ENCODE measurements at regions not wholly inside any gene's neighbourhood (a gene's known extent, or its start where the extent isn't known, plus 50 kb on each side); places are given as distances from the start of the nearest gene placed in this dataset.

DNA sequence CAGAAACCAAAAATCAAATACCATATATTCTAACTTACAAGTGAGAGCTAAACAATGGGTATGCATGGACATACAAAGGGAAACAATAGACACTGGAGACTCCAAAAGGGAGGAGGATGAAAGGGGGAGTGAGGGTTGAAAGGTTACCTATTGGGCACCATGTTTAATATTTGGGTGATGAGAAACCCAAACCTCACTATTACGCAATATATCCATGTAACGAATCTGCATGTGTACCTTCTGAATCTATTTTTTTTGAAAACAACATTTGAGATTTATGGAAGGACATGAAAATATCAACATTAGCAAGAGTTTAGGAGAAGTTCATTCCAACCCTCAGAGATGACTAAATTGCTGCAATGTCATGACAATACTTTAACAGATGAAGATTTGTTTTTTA, 586.1 kb downstream of the GBA3 start:
- Histone ChIP-seq H3K4me2 (ENCODE audit: insufficient read depth, low read length) (no peak overlapping the region), H3K9me1 (ENCODE audit: control insufficient read depth, insufficient read depth, low read length) (no peaks in the 10 kb centered on the region), H4K20me1 (replicated peaks; ENCODE audit: control insufficient read depth, insufficient read depth, low read length) (no peaks in the 10 kb centered on the region), H3K79me2 (ENCODE audit: control insufficient read depth, insufficient read depth, low read length) (no peaks in the 10 kb centered on the region), H3K9ac (ENCODE audit: insufficient read depth in 1 of 2, low read depth in 2 of 2, low read length in 2 of 2) (no peak overlapping the region), H3K27me3 (ENCODE audit: control insufficient read depth in 2 of 2, insufficient read depth in 2 of 2, low read length in 2 of 2) (no peaks in the 10 kb centered on the region), H3K4me3 (no peak overlapping the region), H3K9me3 (replicated peaks; ENCODE audit: control insufficient read depth, insufficient read depth, low read depth, low read length) (no peaks in the 10 kb centered on the region), H3K4me1 (replicated peaks in 1 of 2; ENCODE audit: control insufficient read depth in 2 of 2, insufficient read depth in 2 of 2, low read length in 2 of 2) (no peaks in the 10 kb centered on the region), H2AFZ (ENCODE audit: low read depth, low read length) (no peak overlapping the region), H3K27ac (ENCODE audit: extremely low read depth, low read depth, low read length) (no peak overlapping the region), H3K36me3 (ENCODE audit: control insufficient read depth, insufficient read depth, low read length) (no peaks in the 10 kb centered on the region)
- no TSS peak for BruUV-seq (replicated peaks)
- ATAC-seq (no peak), FAIRE-seq (no peak), DNase-seq (ENCODE audit: extremely low read depth in 1 of 4, low spot score in 3 of 4) (no peak)
- intact Hi-C loops (cut with micrococcal nuclease), result no loop called here
- 17% methylated on average over 2 of the region's 2 CpGs for WGBS (ENCODE audit: insufficient coverage, low coverage, missing lambda C conversion rate)
- in situ Hi-C loops (cut with MboI), result no loop called here
- ChIA-PET CTCF (ENCODE audit: low intra/inter-chr PET ratio) (no interaction called here), POLR2A (no interaction called here)
- TF ChIP-seq NFIC (IDR thresholded peaks at IDR 0.05) (no peak), CEBPB (tag; IDR thresholded peaks at IDR 0.05) (peak; percentile 87), CEBPG (CRISPR knock-in tag; IDR thresholded peaks at IDR 0.05) (no peak), CEBPG (tag; conservative IDR thresholded peaks at IDR 0.05 in 1 of 2, IDR thresholded peaks at IDR 0.05 in 1 of 2) (peak; percentile 62 to 97; a peak in 3 of 4 replicates)

DNA sequence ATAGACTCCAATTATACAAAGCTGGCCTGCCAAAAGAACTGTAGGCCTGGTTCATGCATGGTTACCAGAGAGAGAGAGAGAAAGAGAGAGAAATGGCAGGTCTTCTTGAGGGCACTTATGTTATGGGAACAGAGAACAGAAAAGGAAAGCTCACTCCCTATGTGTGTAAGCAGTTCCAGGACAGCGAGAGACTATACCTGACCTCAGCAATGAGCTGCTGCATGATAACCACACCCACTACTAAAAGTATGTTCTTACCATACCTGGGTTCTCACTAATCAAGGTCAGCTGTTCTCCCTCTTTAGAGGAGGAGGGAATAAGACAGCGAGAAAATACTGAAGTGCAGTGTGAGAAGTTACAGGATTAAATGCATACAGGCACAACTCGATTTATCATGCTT, 583.3 kb downstream of the GBA3 start:
- no peak overlapping the region for H2AFZ ChIP-seq (ENCODE audit: low read depth, low read length)
- no peaks in the 10 kb centered on the region for H3K27me3 ChIP-seq (ENCODE audit: control insufficient read depth in 2 of 2, insufficient read depth in 2 of 2, low read length in 2 of 2)
- H3K27ac ChIP-seq (ENCODE audit: extremely low read depth, low read depth, low read length), result no peak overlapping the region
- H3K4me2 ChIP-seq (ENCODE audit: insufficient read depth, low read length), result no peak overlapping the region
- POLR2A ChIA-PET, result no interaction called here
- H3K4me3 ChIP-seq, result no peak overlapping the region
- no peaks in the 10 kb centered on the region for H4K20me1 ChIP-seq (replicated peaks; ENCODE audit: control insufficient read depth, insufficient read depth, low read length)
- H3K36me3 ChIP-seq (ENCODE audit: control insufficient read depth, insufficient read depth, low read length), result no peaks in the 10 kb centered on the region
- intact Hi-C loops (cut with micrococcal nuclease) (no loop called here), in situ Hi-C loops (cut with MboI) (no loop called here)
- ATAC-seq, result no peak
- FAIRE-seq, result no peak
- CTCF ChIA-PET (ENCODE audit: low intra/inter-chr PET ratio), result no interaction called here
- no peaks in the 10 kb centered on the region for H3K79me2 ChIP-seq (ENCODE audit: control insufficient read depth, insufficient read depth, low read length)
- H3K9ac ChIP-seq (ENCODE audit: insufficient read depth in 1 of 2, low read depth in 2 of 2, low read length in 2 of 2), result no peak overlapping the region
- H3K9me1 ChIP-seq (ENCODE audit: control insufficient read depth, insufficient read depth, low read length), result no peaks in the 10 kb centered on the region
- no peaks in the 10 kb centered on the region for H3K4me1 ChIP-seq (replicated peaks in 1 of 2; ENCODE audit: control insufficient read depth in 2 of 2, insufficient read depth in 2 of 2, low read length in 2 of 2)
- no peak for DNase-seq (ENCODE audit: extremely low read depth in 1 of 4, low spot score in 3 of 4)
- no peaks in the 10 kb centered on the region for H3K9me3 ChIP-seq (replicated peaks; ENCODE audit: control insufficient read depth, insufficient read depth, low read depth, low read length)
- WGBS (ENCODE audit: insufficient coverage, low coverage, missing lambda C conversion rate), result 16% methylated on average over 3 of the region's 3 CpGs
- no TSS peak for BruUV-seq (replicated peaks)
- TF ChIP-seq, protein P1, sequence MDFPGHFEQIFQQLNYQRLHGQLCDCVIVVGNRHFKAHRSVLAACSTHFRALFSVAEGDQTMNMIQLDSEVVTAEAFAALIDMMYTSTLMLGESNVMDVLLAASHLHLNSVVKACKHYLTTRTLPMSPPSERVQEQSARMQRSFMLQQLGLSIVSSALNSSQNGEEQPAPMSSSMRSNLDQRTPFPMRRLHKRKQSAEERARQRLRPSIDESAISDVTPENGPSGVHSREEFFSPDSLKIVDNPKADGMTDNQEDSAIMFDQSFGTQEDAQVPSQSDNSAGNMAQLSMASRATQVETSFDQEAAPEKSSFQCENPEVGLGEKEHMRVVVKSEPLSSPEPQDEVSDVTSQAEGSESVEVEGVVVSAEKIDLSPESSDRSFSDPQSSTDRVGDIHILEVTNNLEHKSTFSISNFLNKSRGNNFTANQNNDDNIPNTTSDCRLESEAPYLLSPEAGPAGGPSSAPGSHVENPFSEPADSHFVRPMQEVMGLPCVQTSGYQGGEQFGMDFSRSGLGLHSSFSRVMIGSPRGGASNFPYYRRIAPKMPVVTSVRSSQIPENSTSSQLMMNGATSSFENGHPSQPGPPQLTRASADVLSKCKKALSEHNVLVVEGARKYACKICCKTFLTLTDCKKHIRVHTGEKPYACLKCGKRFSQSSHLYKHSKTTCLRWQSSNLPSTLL (IDR thresholded peaks at IDR 0.05), result no peak
- TF ChIP-seq NCOA6 (IDR thresholded peaks at IDR 0.05) (no peak), CTBP1 (IDR thresholded peaks at IDR 0.05; ENCODE audit: borderline replicate concordance) (no peak), ESRRB (CRISPR knock-in tag; IDR thresholded peaks at IDR 0.05; ENCODE audit: borderline replicate concordance) (no peak), GABPA (tag; conservative IDR thresholded peaks at IDR 0.05; ENCODE audit: low read depth) (no peak), MXI1 (IDR thresholded peaks at IDR 0.05; ENCODE audit: low read depth, low read length) (no peak), PPARD (CRISPR knock-in tag; IDR thresholded peaks at IDR 0.05) (no peak), CBX1 (IDR thresholded peaks at IDR 0.05; ENCODE audit: low read depth) (no peak), RAD21 (CRISPR knock-in tag; conservative IDR thresholded peaks at IDR 0.05 in 1 of 2, IDR thresholded peaks at IDR 0.05 in 1 of 2) (no peak)
- TF ChIP-seq, protein P2, sequence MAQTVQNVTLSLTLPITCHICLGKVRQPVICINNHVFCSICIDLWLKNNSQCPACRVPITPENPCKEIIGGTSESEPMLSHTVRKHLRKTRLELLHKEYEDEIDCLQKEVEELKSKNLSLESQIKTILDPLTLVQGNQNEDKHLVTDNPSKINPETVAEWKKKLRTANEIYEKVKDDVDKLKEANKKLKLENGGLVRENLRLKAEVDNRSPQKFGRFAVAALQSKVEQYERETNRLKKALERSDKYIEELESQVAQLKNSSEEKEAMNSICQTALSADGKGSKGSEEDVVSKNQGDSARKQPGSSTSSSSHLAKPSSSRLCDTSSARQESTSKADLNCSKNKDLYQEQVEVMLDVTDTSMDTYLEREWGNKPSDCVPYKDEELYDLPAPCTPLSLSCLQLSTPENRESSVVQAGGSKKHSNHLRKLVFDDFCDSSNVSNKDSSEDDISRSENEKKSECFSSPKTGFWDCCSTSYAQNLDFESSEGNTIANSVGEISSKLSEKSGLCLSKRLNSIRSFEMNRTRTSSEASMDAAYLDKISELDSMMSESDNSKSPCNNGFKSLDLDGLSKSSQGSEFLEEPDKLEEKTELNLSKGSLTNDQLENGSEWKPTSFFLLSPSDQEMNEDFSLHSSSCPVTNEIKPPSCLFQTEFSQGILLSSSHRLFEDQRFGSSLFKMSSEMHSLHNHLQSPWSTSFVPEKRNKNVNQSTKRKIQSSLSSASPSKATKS (CRISPR knock-in tag; IDR thresholded peaks at IDR 0.05), result no peak

Data from K562 (cell line).